NCI-H2227 (cell line): ENCODE measurements at regions not wholly inside any gene's neighbourhood (a gene's known extent, or its start where the extent isn't known, plus 50 kb on each side); places are given as distances from the start of the nearest gene placed in this dataset.
A peak's percentile ranks its signal among the peaks of the same experiment; 100 is the strongest.
"Not testable (repeated sequence)": the region's sequence is repeated elsewhere in the genome, so short reads cannot be mapped to it uniquely, and the experiment has no call there.

Source experiments
- DNase-seq: peaks from one replicate; lab custom pipeline; 2025; ENCODE audit not compliant: unreplicated experiment; lab: John Stamatoyannopoulos, UW

DNA sequence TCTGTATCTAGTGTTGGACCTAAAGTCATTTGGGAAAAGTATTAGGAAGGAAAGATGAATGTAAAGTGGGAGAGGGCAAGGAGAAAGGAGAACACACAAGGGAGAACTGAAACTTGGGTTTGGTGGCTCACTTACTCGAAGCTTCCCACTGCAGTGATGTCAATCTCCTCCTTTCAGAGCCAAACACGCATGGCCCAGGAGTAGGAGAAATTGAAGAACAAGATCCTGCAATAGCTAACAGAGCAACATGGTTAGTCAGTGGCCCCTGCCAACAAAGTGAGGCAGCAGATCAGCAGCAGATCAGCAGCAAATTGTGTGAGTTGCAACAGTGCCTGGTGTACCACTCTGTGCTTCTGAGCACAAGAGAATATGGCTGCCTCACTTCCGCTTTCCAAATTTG, 366.4 kb downstream of the PSAT1 start:
- DNase-seq = no peak

GRCh38 chr9:78664370-78664769, 367.4 kb downstream of the PSAT1 start:
- no peak for DNase-seq

DNA sequence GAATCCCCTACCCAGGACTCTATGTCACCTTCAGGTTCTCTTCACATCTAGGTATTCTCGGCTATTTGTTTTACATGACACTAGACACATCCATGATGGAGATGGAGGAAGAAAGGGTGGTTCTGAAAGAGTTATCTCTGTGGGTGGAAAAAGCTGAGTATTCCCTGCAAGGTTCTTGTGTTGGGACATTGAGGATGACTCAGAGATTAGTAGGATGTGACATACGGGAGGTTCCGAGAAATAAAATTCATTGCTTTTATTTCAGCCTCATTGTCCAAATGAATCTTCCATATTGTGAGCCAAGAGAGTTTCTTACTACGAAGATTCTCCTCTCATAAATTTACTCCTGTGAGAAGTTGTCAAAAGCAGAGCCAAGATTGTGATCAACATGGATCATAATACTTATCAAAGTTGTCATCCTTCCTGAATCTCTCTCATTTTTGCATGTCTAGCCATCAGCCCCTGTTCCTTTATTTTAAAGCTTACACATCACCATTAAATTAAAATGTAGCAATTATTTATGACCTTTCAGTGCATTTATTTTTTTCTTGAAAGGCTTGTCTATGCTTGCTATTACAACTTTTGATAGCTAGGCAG, 370.0 kb downstream of the PSAT1 start:
- DNase-seq = no peak

DNA sequence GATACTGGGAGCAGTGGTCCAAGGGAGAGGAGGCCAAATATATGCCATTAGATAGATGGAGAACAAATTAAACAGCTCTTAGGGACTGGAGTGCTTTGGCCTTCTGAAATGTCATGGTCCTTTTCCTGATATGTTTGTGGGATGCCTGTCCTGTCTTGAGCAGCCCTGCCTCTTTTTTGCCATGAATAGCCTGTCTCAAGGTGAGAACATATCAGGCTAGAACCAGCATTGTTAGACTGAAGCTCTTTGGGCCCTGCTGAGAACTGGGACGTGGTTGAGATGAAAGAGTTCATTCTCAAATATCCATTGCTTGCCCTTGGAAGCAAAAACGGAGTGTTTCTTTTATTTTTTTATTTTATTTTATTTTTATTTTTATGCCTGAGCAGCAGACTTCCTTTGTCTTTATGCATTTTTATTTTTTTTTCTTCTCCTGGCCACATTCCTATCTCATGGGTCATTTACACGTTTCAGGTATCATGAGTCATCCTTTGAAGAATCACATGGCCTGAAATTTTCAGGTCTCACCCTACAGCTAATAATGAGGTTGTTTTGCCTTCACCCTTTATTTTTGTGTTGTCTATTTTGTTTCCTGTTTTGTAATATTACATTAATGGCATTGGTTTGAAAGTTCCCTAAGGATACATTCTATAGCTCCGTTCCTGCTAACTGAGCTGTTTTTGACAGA, 371.4 kb downstream of the PSAT1 start:
- DNase-seq = no peak

- DNase-seq = no peak
Measured at GRCh38 chr9:78669591-78669990, 372.7 kb downstream of the PSAT1 start.

DNA sequence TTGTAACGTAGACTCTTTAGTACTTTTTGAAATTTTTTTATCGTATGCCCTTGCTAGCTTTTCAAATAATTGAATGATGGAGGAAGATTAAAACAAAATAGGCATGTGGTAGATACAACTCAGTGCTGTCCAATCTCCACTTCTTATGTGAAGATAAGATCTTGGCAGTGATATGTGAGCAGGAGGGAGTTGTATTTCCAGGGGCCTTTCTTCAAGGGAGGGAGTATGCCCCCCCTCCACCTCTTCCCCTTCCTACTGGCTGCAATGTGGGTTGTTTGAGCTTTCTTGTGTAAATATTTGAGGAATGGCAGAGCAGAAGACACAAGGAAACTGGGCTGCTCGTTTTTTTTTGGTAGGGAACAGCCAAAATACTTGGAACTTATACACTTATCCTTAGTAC, 374.9 kb downstream of the PSAT1 start:
- DNase-seq = no peak

DNA sequence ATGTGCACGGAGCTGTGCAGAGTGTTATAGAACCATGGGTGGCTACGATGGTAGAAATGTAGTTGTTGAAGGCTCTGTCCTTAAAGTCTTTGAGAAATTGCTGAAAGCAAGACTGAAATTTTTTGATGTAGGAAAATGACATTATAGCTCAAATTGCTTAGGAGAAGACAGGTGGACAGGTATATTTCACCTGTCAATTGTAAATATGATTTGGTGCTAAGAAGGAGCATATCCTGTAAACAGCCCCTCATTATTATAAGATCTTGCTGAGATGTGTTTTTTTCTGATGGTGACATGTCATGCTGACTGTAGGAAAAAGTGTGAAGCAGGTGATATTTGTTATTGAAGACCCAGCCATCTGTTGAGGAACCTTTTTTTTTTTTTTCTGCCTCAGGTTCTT, 377.9 kb downstream of the PSAT1 start:
- DNase-seq = no peak

GRCh38 chr9:78676009-78676408, 379.1 kb downstream of the PSAT1 start:
- no peak for DNase-seq

DNA sequence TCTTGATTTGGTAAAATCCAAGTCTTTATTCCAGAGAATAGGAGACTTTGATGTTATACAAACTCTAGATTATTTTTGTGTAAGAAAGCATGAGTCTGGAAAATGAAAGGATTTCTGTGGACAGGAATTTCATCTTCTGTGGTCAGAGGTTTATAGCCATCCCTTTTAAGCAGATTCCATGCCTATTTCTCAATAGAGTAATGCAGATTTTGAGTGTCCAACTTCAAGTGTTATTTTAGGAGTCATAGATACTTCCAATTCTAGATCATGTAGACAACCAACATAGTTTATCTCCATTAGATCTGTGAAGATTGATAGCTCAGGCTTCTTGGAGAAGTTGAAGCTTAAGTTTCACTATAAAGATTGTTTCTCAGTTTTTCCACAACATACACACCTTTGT, 379.7 kb downstream of the PSAT1 start:
- DNase-seq = no peak

GRCh38 chr9:78677326-78677725, 380.4 kb downstream of the PSAT1 start:
- DNase-seq = no peak

GRCh38 chr9:78678877-78679276, 382.0 kb downstream of the PSAT1 start:
- peak; percentile 87 for DNase-seq

DNA sequence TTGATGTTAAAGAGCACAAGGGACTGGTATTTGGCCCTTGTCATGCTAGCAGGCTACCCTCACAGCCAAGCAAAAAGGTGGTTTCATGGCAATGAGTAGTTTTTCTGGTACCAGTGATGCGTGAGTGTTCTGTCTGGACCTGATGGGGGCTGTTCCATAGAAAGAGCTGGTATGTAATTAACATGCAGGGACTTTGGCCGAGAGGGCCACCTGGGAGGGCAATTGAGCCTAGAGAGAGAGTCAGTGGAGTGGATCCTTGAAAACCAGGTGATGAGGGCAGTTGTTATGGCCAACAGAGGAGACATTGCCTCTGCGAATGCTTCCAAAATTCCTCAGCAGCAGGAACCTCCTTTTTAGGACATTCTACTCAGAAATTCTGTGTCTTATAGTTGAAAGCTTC, 383.3 kb downstream of the PSAT1 start:
- no peak for DNase-seq

- no peak for DNase-seq
Measured at GRCh38 chr9:78682216-78682615, 385.3 kb downstream of the PSAT1 start.

DNA sequence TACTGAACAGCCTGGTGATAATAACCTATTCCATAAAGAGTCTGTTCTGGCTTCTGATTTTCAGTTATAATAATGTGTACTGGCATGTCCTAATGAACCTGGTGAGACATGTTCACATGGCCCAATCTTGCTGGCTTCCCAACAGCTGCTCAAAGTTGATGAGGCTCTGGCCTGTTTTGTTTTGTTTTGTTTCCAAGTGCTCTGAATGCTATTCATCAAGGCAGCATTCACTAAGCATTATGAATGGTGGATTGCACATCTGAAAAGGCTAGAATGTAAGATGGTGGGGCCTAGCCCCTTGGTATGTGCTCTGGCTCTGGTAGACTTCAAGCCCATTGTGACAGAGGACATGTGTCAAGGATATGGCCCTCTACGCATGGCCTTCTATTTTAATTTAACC, 388.5 kb downstream of the PSAT1 start:
- DNase-seq = no peak

GRCh38 chr9:78688796-78689195, 391.9 kb downstream of the PSAT1 start:
- DNase-seq = no peak

DNA sequence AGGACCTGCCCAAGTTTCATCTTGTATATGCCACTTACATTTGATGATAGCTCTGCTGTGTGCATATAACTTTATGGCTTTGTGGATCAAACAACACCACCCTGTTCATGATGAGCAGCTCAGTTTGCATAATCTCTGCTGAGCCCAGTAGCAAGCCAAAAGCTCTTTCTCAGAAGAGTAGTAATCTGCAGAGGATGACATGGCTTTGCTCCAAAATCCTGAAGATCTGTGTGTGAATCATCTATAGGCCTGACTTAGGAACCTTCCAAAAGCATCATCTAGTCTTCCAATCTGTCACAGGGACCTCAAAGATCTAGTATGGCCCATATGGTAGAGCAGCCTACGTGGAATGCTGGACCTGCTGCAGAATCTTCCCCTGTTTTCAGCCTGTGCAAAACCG, 394.6 kb downstream of the PSAT1 start:
- no peak for DNase-seq

GRCh38 chr9:78692871-78693270, 395.9 kb downstream of the PSAT1 start:
- no peak for DNase-seq

GRCh38 chr9:78694974-78695373, 398.0 kb downstream of the PSAT1 start:
- DNase-seq = peak; percentile 63

DNA sequence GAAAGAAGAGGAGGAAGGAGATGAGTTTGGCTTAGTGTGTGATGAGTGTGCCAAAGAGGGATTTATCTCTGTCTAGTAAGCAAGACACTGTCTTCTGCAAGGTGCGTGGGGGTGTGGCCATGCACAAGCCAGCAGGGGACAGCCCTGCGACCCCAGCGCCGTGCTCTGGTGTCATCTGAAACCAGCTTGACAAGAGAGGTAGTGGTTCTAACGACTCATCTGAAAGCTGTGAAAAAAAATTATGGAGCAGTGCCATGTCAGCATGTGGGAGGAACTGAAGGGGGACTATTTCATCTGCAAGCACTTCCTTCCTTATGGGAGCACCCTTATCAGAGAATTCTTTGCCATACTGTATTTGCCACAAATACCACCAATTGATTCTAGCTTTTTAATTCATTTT, 398.6 kb downstream of the PSAT1 start:
- DNase-seq = peak; percentile 61

DNA sequence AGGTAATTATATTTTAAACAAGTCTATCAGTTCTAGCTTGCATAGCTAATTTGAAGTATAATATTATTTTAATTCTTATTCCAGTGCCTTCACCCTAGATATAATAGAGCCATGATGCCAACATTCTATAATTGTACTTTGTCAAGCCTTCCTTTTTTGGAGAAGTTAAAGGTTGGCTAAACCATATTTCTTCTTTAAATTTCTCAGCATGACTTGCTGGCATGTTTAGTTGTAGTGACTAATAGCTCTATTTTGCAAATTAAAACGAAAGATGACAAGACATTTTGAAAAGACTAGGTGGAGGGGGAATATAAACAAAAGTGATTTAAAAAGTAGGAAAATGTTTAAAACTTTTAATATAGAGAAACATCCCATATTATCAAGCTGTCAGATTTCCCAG, 400.7 kb downstream of the PSAT1 start:
- no peak for DNase-seq

DNA sequence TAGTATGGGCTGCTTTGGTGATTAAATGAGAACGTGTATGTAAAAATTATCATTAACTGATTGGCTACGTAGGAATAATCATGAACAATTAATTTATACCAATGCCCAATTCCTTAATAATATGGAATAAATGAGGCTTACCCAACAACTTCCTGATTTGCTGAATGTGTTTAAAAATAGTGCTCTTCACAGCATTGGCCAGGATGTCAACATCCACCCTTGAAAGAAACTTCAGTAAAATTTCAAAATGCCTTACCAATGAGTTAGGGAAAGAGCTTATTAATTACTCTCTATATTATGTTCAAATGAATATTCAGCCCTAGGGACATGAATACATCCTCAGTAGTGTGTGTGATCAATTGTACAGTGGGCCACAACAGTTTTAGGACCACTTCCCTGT, 401.4 kb downstream of the PSAT1 start:
- no peak for DNase-seq

GRCh38 chr9:78699217-78699616, 402.3 kb downstream of the PSAT1 start:
- not testable (repeated sequence) for DNase-seq

GRCh38 chr9:78704153-78704552, 407.2 kb downstream of the PSAT1 start:
- DNase-seq = not testable (repeated sequence)
